ENCODE measurements at regions not wholly inside any gene's neighbourhood (a gene's known extent, or its start where the extent isn't known, plus 50 kb on each side); places are given as distances from the start of the nearest gene placed in this dataset.

DNA sequence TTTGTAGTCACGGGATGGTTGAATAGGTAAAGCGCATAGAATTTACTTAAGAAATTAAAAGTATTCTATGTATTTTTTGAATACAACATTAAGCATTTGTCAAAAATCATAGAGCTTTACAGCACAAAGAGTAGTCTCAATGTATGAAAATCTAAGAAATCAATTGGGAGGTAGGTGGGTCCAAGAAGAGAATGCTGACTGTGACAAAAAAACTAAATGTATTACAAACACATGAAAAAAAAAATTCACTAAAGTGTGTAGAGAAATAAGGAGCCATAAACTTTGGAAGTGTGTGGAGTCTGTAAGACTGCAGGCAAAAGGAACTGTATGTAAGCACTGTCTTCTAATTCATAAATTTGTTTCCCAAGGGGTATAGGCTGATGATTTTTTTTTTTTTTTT is 558.3 kb downstream of the JRKL start:
- H3K9me3 Mint-ChIP-seq, result peaks cover 1% of the 10 kb centered on the region
- H3K36me3 Mint-ChIP-seq (ENCODE audit: low read depth), result no peaks in the 10 kb centered on the region
- no peak for DNase-seq
- ChIA-PET CTCF (no interaction called here), POLR2A (no interaction called here)
- H3K4me3 Mint-ChIP-seq, result no peak overlapping the region
- no peak for ATAC-seq
- H3K27me3 Mint-ChIP-seq, result no peaks in the 10 kb centered on the region
- intact Hi-C loops (cut with micrococcal nuclease), result no loop called here
- H3K27ac Mint-ChIP-seq, result no peak overlapping the region
- H3K4me1 Mint-ChIP-seq (ENCODE audit: low read depth), result no peaks in the 10 kb centered on the region
- TF ChIP-seq, protein P1, sequence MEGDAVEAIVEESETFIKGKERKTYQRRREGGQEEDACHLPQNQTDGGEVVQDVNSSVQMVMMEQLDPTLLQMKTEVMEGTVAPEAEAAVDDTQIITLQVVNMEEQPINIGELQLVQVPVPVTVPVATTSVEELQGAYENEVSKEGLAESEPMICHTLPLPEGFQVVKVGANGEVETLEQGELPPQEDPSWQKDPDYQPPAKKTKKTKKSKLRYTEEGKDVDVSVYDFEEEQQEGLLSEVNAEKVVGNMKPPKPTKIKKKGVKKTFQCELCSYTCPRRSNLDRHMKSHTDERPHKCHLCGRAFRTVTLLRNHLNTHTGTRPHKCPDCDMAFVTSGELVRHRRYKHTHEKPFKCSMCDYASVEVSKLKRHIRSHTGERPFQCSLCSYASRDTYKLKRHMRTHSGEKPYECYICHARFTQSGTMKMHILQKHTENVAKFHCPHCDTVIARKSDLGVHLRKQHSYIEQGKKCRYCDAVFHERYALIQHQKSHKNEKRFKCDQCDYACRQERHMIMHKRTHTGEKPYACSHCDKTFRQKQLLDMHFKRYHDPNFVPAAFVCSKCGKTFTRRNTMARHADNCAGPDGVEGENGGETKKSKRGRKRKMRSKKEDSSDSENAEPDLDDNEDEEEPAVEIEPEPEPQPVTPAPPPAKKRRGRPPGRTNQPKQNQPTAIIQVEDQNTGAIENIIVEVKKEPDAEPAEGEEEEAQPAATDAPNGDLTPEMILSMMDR (IDR thresholded peaks at IDR 0.05), result no peak

DNA sequence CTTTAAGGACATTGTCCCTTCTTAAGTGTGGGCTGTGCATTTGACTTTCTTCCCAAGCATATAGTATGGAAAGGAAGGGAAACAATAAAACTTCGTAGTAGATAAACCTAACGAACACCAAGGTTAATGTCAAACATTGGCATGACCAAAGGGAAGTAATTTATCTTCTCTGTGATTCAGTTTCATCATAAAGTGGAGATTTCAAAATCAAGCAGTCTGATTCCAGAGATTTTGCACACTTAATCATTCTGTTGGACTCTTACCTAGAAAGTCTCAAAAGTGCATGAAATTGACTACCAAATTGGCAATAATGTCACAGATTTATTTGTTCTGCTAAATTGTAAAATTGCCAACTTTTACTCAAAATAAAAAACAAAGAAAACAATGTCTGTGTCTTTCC is 559.7 kb downstream of the JRKL start:
- CTCF ChIA-PET, result no interaction called here
- no peak for ATAC-seq
- Mint-ChIP-seq H3K36me3 (ENCODE audit: low read depth) (no peaks in the 10 kb centered on the region), H3K27ac (no peak overlapping the region), H3K9me3 (peaks cover 1% of the 10 kb centered on the region), H3K27me3 (no peaks in the 10 kb centered on the region), H3K4me1 (ENCODE audit: low read depth) (no peaks in the 10 kb centered on the region), H3K4me3 (no peak overlapping the region)
- TF ChIP-seq, protein P1 (IDR thresholded peaks at IDR 0.05), result no peak
- POLR2A ChIA-PET, result no interaction called here
- no peak for DNase-seq
- intact Hi-C loops (cut with micrococcal nuclease), result no loop called here

DNA sequence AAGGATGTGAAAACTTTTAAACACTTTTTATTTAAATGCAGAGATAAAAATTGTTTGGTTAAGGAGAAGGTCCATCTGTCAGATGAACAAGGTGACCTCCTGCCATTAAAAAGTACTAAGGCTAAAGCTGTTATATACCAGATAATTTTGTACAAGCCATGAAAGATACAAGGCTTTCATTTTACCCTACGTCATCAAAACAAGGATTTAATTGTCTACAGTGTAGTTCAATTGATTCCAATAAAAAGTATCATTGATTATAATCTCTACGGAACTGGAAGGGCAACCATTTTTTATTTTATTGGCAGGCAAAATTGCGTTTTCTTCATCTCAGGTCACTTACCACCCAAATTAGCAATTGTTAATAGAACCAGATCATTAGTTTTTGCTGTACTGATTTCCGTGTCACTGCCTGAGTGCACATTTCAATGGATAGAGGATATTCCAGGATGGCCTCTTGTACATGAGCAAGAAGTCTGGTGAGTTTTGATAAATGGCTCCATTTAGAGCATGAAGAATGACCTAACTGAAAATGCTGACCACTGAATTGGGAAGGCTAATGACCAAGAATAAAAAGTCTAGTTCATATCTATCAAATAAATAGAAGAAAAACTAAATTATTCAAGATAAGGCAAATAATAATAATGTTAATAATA is 564.9 kb downstream of the JRKL start:
- CTCF ChIA-PET, result no interaction called here

DNA sequence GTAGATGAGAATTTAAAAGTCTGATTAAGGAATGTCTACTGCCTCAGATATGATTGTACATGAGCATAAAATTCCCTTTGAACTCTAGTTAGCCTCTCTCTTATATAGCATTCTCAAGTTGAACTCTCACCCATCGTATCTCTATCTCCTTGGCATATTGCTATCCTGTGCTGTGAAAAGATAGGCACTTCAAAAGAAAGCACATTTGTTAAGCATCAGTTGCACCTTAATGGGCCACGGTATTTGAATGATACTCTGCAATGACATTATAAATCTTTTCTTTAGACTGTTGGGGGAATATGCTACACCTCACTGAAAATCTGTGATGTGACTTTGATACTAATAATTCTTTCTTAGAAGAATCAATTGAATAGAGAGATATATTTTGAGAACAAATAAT is 570.7 kb downstream of the JRKL start:
- Mint-ChIP-seq H3K9me3 (no peaks in the 10 kb centered on the region), H3K36me3 (ENCODE audit: low read depth) (no peaks in the 10 kb centered on the region), H3K4me3 (no peak overlapping the region), H3K27me3 (no peaks in the 10 kb centered on the region), H3K4me1 (ENCODE audit: low read depth) (no peaks in the 10 kb centered on the region), H3K27ac (no peak overlapping the region)
- CTCF ChIA-PET, result no interaction called here
- ATAC-seq (no peak), DNase-seq (no peak)
- TF ChIP-seq, protein P1 (IDR thresholded peaks at IDR 0.05), result no peak
- POLR2A ChIA-PET, result no interaction called here
- intact Hi-C loops (cut with micrococcal nuclease), result no loop called here

More for the DNA sequence above, 564.9 kb downstream of the JRKL start:
- intact Hi-C loops (cut with micrococcal nuclease), result no loop called here
- no peaks in the 10 kb centered on the region for H3K4me1 Mint-ChIP-seq (ENCODE audit: low read depth)
- H3K9me3 Mint-ChIP-seq, result peaks cover 3% of the 10 kb centered on the region
- POLR2A ChIA-PET, result interaction anchor here (0.7 kb wide), 1 partner anchor 355 kb away, joined by 3 read pairs; no protein-coding TSS in a partner anchor
- H3K27ac Mint-ChIP-seq, result no peak overlapping the region
- no peaks in the 10 kb centered on the region for H3K36me3 Mint-ChIP-seq (ENCODE audit: low read depth)
- DNase-seq (no peak), ATAC-seq (no peak)
- no peaks in the 10 kb centered on the region for H3K27me3 Mint-ChIP-seq
- H3K4me3 Mint-ChIP-seq, result no peak overlapping the region
- TF ChIP-seq, protein P1 (IDR thresholded peaks at IDR 0.05), result no peak

DNA sequence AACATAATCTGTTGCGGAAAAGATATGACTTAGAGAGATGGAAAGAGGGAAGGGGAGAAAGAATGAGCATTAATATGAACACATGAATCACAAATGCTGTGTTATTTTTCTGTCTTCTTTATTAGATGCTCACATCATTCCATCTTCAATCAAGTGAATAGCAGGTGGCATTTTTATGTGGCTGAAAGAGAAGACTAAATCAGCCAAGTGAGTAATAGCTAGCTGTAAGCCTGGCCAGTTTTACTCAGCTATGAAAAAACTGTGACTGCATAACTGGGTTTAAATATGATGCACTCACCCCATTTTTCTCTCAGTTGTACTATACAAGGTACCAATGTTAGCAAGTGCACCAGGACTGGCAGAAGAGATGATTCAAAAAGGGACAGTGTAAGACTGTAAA is 571.1 kb downstream of the JRKL start:
- Mint-ChIP-seq H3K27me3 (no peaks in the 10 kb centered on the region), H3K9me3 (no peaks in the 10 kb centered on the region), H3K27ac (no peak overlapping the region), H3K36me3 (ENCODE audit: low read depth) (no peaks in the 10 kb centered on the region), H3K4me1 (ENCODE audit: low read depth) (no peaks in the 10 kb centered on the region), H3K4me3 (no peak overlapping the region)
- ChIA-PET CTCF (no interaction called here), POLR2A (no interaction called here)
- TF ChIP-seq, protein P1 (IDR thresholded peaks at IDR 0.05), result no peak
- ATAC-seq, result no peak
- intact Hi-C loops (cut with micrococcal nuclease), result no loop called here
- DNase-seq, result no peak
